Inferior parietal cortex (tissue), 1 donor: ENCODE measurements at regions not wholly inside any gene's neighbourhood (a gene's known extent, or its start where the extent isn't known, plus 50 kb on each side); places are given as distances from the start of the nearest gene placed in this dataset.

Experiments used
- DNase-seq: peaks from one replicate; pipeline ENCODE4 v3.0.0-alpha.2; 2016; ENCODE audit errors: extremely low spot score

DNA sequence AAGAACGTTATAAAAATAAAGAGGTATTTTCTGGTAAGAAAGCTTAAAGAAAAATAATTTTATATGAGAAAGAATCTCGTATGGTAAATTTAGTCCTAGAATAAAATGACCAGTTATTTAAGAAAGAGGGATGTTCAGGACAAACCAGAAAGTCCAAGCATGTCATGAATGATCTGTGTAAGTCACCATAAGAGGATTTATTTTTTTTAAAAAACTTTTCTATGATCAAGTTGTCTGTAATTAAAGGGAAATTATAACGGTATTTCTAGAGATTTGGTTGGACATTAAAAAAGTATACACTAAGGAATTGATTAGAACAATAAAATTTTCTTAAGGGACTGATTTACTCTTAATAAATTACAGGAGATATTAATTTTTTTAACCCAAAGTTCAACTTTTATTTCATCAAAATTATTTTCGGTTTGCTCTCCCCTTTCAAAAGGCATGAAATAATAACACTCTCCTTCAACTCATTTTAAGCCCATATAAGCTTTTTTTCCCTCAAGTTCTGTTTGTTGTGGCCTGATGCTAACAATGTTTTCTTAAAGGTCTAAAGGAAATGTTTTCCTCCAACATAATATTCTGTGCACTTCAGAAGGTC lies 49.9 kb upstream of the CPSF6 start:
- DNase-seq: no peak
